Mucosa of descending colon (tissue), 3 donors: ENCODE measurements at regions not wholly inside any gene's neighbourhood (a gene's known extent, or its start where the extent isn't known, plus 50 kb on each side); places are given as distances from the start of the nearest gene placed in this dataset.

ENCODE experiments used
- ATAC-seq: fragments of 200-7000 bp; cut with Tn5 transposase; one replicate; pipeline ENCODE4 v1.9.1; 2020; ENCODE audit warnings: mild to moderate bottlenecking, moderate library complexity
- DNase-seq, 3 donors: peaks; one replicate each; pipeline ENCODE4 v3.0.0-alpha.2; 2020
- H3K36me3 ChIP-seq: fragments of 200-600 bp; one replicate; pipeline ENCODE4 v1.8.0; 2021; ENCODE audit warnings: low read depth, mild to moderate bottlenecking
- H3K4me1 ChIP-seq: fragments of 200-600 bp; one replicate; pipeline ENCODE4 v1.8.0; 2021; ENCODE audit warnings: low read depth, mild to moderate bottlenecking
- H3K4me3 ChIP-seq: fragments of 200-600 bp; one replicate; pipeline ENCODE4 v1.8.0; 2021; ENCODE audit warnings: mild to moderate bottlenecking
- H3K9me3 ChIP-seq: fragments of 200-600 bp; one replicate; pipeline ENCODE4 v1.8.0; 2021; ENCODE audit warnings: mild to moderate bottlenecking
- CTCF ChIP-seq: fragments of 200-600 bp; IDR thresholded peaks from one replicate; pipeline ENCODE4 v1.8.0; 2022; ENCODE audit warnings: antibody characterized with exemption, mild to moderate bottlenecking
- intact Hi-C, 2 donors: fragments of 100-400 bp; cut with DNase I in 1 of 2; cut with micrococcal nuclease in 1 of 2; formaldehyde crosslinking; loops; one replicate each; pipeline versions ENCODE4 v1.11.0 to v1.11.1; 2022; cut with DNase I, micrococcal nuclease
- donor health status: DM: no; HTN: no; CAD: no; lungs with moderate emphysema.
- donor health status: DM: no; HTN: no; CAD: no.
- donor health status: DM: no; HTN: yes; CAD: no.

- no peaks in the 10 kb centered on the region for H3K4me1 ChIP-seq
- H3K4me3 ChIP-seq, result no peak overlapping the region
- DNase-seq, result no peak
- intact Hi-C loops, result no loop called here
- H3K36me3 ChIP-seq, result no peaks in the 10 kb centered on the region
- no peak for ATAC-seq
- TF ChIP-seq CTCF, result no peak
- H3K9me3 ChIP-seq, result no peaks in the 10 kb centered on the region
These were observed 166.9 kb upstream of the KL start for GRCh38 chr13:32849369-32849768.

GRCh38 chr13:32850316-32851052 is 165.7 kb upstream of the KL start:
- Histone ChIP-seq H3K36me3 (no peaks in the 10 kb centered on the region), H3K9me3 (no peaks in the 10 kb centered on the region), H3K4me3 (no peak overlapping the region), H3K4me1 (no peaks in the 10 kb centered on the region)
- peak in 1 of 3 donors; percentile 6 for DNase-seq
- peak; percentile 61 for ATAC-seq
- no peak for TF ChIP-seq CTCF
- intact Hi-C loops, result no loop called here

GRCh38 chr13:32851083-32852069 is 164.8 kb upstream of the KL start:
- no peaks in the 10 kb centered on the region for H3K9me3 ChIP-seq
- intact Hi-C loops, result no loop called here
- no peak for TF ChIP-seq CTCF
- no peaks in the 10 kb centered on the region for H3K4me1 ChIP-seq
- H3K4me3 ChIP-seq, result no peak overlapping the region
- DNase-seq (no peak), ATAC-seq (no peak)
- no peaks in the 10 kb centered on the region for H3K36me3 ChIP-seq

- no peaks in the 10 kb centered on the region for H3K4me1 ChIP-seq
- no peaks in the 10 kb centered on the region for H3K9me3 ChIP-seq
- DNase-seq (no peak), ATAC-seq (no peak)
- no peaks in the 10 kb centered on the region for H3K36me3 ChIP-seq
- no peak overlapping the region for H3K4me3 ChIP-seq
- no peak for TF ChIP-seq CTCF
- intact Hi-C loops, result no loop called here
These were observed 163.7 kb upstream of the KL start for GRCh38 chr13:32852526-32852925.

GRCh38 chr13:32857077-32857476 is 159.1 kb upstream of the KL start:
- Histone ChIP-seq H3K9me3 (peaks cover 5% of the 10 kb centered on the region), H3K36me3 (no peaks in the 10 kb centered on the region), H3K4me3 (no peak overlapping the region), H3K4me1 (no peaks in the 10 kb centered on the region)
- intact Hi-C loops, result no loop called here
- no peak for ATAC-seq
- TF ChIP-seq CTCF, result no peak
- no peak for DNase-seq
